Spleen (tissue), 7 donors: ENCODE measurements at regions not wholly inside any gene's neighbourhood (a gene's known extent, or its start where the extent isn't known, plus 50 kb on each side); places are given as distances from the start of the nearest gene placed in this dataset.

Experiments used
- POLR2A ChIP-seq, 3 donors: fragments of 450-650 bp; IDR thresholded peaks; one replicate each; pipeline ENCODE4 v1.5.1; 2017; ENCODE audit warnings: antibody characterized with exemption in 3 of 3, mild to moderate bottlenecking in 1 of 3
- POLR2AphosphoS5 ChIP-seq, 3 donors: sonication (generic); formaldehyde crosslinking; IDR thresholded peaks; one replicate each; pipeline ENCODE4 v1.5.1; 2017; ENCODE audit warnings: antibody characterized with exemption in 3 of 3
- TF ChIP-seq, protein P1 (sequence below), 11 experiments: fragments of 200-600 bp in 7 of 11; fragments of 450-650 bp in 4 of 11; sonication (generic) in 4 of 11; IDR thresholded peaks in 8 of 11; conservative IDR thresholded peaks in 3 of 11; 1 replicate in 7 of 11; 2 replicates in 4 of 11; pipeline versions ENCODE4 v1.4.0 to v1.8.0; 2016 to 2021; ENCODE audit warnings: antibody characterized with exemption in 11 of 11, inconsistent platforms in 4 of 11, mild to moderate bottlenecking in 1 of 11
- donor health status: DM: no; HTN: no; CAD: no; lungs with moderate emphysema.
- donor health status: DM: no; HTN: no; CAD: no.
- donor health status: DM: no; HTN: no; CAD: no.

GRCh38 chr7:10116511-10116910 is 857.2 kb upstream of the PHF14 start:
- TF ChIP-seq POLR2AphosphoS5 (IDR thresholded peaks at IDR 0.05) = no peak
- TF ChIP-seq, protein P1, sequence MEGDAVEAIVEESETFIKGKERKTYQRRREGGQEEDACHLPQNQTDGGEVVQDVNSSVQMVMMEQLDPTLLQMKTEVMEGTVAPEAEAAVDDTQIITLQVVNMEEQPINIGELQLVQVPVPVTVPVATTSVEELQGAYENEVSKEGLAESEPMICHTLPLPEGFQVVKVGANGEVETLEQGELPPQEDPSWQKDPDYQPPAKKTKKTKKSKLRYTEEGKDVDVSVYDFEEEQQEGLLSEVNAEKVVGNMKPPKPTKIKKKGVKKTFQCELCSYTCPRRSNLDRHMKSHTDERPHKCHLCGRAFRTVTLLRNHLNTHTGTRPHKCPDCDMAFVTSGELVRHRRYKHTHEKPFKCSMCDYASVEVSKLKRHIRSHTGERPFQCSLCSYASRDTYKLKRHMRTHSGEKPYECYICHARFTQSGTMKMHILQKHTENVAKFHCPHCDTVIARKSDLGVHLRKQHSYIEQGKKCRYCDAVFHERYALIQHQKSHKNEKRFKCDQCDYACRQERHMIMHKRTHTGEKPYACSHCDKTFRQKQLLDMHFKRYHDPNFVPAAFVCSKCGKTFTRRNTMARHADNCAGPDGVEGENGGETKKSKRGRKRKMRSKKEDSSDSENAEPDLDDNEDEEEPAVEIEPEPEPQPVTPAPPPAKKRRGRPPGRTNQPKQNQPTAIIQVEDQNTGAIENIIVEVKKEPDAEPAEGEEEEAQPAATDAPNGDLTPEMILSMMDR (IDR thresholded peaks at IDR 0.05 in 8 of 11, conservative IDR thresholded peaks at IDR 0.05 in 3 of 11) = no peak
- no peak for TF ChIP-seq POLR2A (IDR thresholded peaks at IDR 0.05)
